ENCODE measurements at regions not wholly inside any gene's neighbourhood (a gene's known extent, or its start where the extent isn't known, plus 50 kb on each side); places are given as distances from the start of the nearest gene placed in this dataset.

DNA sequence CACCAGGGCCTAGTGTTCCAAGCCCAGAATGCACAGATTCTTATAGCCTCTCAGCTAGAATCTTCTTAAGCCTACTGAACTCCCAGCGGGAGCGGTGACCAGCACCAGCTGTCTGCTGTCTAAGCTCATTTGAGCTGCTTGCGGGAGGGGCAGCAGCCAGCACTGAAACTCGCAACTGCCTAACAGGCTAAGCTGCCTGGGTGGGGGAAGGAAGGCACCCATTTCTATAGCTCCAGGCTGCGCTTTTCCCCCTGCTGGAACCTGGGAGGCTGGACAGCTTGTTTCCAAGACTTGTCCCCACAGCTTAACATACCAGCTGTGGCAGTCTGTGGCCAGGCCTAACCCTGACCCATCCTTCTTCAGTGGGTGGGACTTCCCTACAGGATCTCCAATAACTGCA is 512.9 kb downstream of the EFNA5 start:
- Histone ChIP-seq H3K27me3 (ENCODE audit: control insufficient read depth in 2 of 2, insufficient read depth in 2 of 2, low read length in 2 of 2) (no peaks in the 10 kb centered on the region), H3K4me1 (ENCODE audit: control insufficient read depth, extremely low read depth, insufficient read depth, low read length) (no peaks in the 10 kb centered on the region), H3K9me3 (replicated peaks; ENCODE audit: control insufficient read depth, insufficient read depth, low read length) (no peaks in the 10 kb centered on the region), H3K4me3 (replicated peaks in 1 of 3; ENCODE audit: insufficient read depth in 1 of 3, low read depth in 1 of 3, low read length in 3 of 3) (no peak overlapping the region), H3K4me2 (ENCODE audit: insufficient read depth, low read length) (no peak overlapping the region), H3K9ac (replicated peaks; ENCODE audit: extremely low read depth, insufficient read depth, low read length) (no peak overlapping the region), H3K27ac (ENCODE audit: insufficient read depth, low read depth, low read length) (no peak overlapping the region), H4K20me1 (replicated peaks; ENCODE audit: control insufficient read depth, extremely low read depth, insufficient read depth, low read length) (no peaks in the 10 kb centered on the region), H2AFZ (ENCODE audit: low read depth, low read length) (no peak overlapping the region), H3K9me1 (replicated peaks; ENCODE audit: control insufficient read depth, extremely low read depth, insufficient read depth, low read length) (no peaks in the 10 kb centered on the region), H3K36me3 (ENCODE audit: control insufficient read depth in 2 of 2, extremely low read depth in 1 of 2, insufficient read depth in 2 of 2, low read length in 2 of 2) (no peaks in the 10 kb centered on the region), H3K79me2 (ENCODE audit: control insufficient read depth, insufficient read depth, low read length) (no peaks in the 10 kb centered on the region)
- ChIA-PET POLR2A (no interaction called here), CTCF (no interaction called here)
- FAIRE-seq (no peak), DNase-seq (ENCODE audit: low read depth, low spot score) (no peak)
- dilution Hi-C loops (cut with MboI; ENCODE audit: extremely low pct_ligation_motif_present, low sequenced_read_pairs) (no loop called here), intact Hi-C loops (cut with micrococcal nuclease) (no loop called here)
- TF ChIP-seq, protein P1, sequence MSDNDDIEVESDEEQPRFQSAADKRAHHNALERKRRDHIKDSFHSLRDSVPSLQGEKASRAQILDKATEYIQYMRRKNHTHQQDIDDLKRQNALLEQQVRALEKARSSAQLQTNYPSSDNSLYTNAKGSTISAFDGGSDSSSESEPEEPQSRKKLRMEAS (IDR thresholded peaks at IDR 0.05; ENCODE audit: insufficient read depth, insufficient read length) = no peak
- TF ChIP-seq, protein P2, sequence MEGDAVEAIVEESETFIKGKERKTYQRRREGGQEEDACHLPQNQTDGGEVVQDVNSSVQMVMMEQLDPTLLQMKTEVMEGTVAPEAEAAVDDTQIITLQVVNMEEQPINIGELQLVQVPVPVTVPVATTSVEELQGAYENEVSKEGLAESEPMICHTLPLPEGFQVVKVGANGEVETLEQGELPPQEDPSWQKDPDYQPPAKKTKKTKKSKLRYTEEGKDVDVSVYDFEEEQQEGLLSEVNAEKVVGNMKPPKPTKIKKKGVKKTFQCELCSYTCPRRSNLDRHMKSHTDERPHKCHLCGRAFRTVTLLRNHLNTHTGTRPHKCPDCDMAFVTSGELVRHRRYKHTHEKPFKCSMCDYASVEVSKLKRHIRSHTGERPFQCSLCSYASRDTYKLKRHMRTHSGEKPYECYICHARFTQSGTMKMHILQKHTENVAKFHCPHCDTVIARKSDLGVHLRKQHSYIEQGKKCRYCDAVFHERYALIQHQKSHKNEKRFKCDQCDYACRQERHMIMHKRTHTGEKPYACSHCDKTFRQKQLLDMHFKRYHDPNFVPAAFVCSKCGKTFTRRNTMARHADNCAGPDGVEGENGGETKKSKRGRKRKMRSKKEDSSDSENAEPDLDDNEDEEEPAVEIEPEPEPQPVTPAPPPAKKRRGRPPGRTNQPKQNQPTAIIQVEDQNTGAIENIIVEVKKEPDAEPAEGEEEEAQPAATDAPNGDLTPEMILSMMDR (IDR thresholded peaks at IDR 0.05; ENCODE audit: extremely low read depth in 1 of 2, insufficient read depth in 1 of 2, low read depth in 1 of 2, low read length in 2 of 2) = no peak
- no TSS peak for BruUV-seq (replicated peaks)

DNA sequence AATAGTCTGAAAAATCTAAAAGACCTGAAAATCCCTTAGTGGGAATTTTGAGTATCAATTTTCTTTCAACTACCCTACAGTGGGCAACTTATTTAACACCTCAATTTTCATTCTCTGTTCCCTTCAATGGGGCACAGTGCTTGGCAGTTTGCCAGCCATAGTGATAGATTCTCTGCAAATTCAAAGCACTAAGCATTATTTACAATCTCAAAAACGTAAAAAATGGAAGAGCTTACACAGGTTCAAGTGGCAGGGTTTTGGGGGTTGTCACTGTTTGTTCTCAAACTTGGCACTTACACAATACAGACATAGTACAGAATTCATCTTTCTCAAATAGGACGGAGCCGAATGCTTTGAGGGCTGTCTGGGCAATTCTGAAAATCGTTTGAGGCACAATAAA is 515.0 kb downstream of the EFNA5 start:
- Histone ChIP-seq H3K9me1 (replicated peaks; ENCODE audit: control insufficient read depth, extremely low read depth, insufficient read depth, low read length) (no peaks in the 10 kb centered on the region), H3K9me3 (replicated peaks; ENCODE audit: control insufficient read depth, insufficient read depth, low read length) (no peaks in the 10 kb centered on the region), H3K27ac (ENCODE audit: insufficient read depth, low read depth, low read length) (no peak overlapping the region), H3K4me2 (ENCODE audit: insufficient read depth, low read length) (no peak overlapping the region), H3K27me3 (ENCODE audit: control insufficient read depth in 2 of 2, insufficient read depth in 2 of 2, low read length in 2 of 2) (no peaks in the 10 kb centered on the region), H3K79me2 (ENCODE audit: control insufficient read depth, insufficient read depth, low read length) (no peaks in the 10 kb centered on the region), H2AFZ (ENCODE audit: low read depth, low read length) (no peak overlapping the region), H3K4me3 (replicated peaks in 1 of 3; ENCODE audit: insufficient read depth in 1 of 3, low read depth in 1 of 3, low read length in 3 of 3) (no peak overlapping the region), H4K20me1 (replicated peaks; ENCODE audit: control insufficient read depth, extremely low read depth, insufficient read depth, low read length) (no peaks in the 10 kb centered on the region), H3K4me1 (ENCODE audit: control insufficient read depth, extremely low read depth, insufficient read depth, low read length) (no peaks in the 10 kb centered on the region), H3K9ac (replicated peaks; ENCODE audit: extremely low read depth, insufficient read depth, low read length) (no peak overlapping the region), H3K36me3 (ENCODE audit: control insufficient read depth in 2 of 2, extremely low read depth in 1 of 2, insufficient read depth in 2 of 2, low read length in 2 of 2) (no peaks in the 10 kb centered on the region)
- FAIRE-seq (no peak), DNase-seq (ENCODE audit: low read depth, low spot score) (no peak)
- CTCF ChIA-PET = interaction anchor here (1.1 kb wide), 1 partner anchor 75 kb away, joined by 3 read pairs; no protein-coding TSS in a partner anchor
- no TSS peak for BruUV-seq (replicated peaks)
- no peak for TF ChIP-seq MYC (IDR thresholded peaks at IDR 0.05; ENCODE audit: low read depth, low read length)
- TF ChIP-seq EZH2 (IDR thresholded peaks at IDR 0.05; ENCODE audit: borderline replicate concordance, low read depth, low read length, severe bottlenecking) = no peak
- no peak for TF ChIP-seq POLR2A (IDR thresholded peaks at IDR 0.05; ENCODE audit: low read depth, low read length)
- no peak for TF ChIP-seq POLR2AphosphoS5 (IDR thresholded peaks at IDR 0.05; ENCODE audit: insufficient read depth, low read depth, low read length)
- TF ChIP-seq, protein P2 (IDR thresholded peaks at IDR 0.05; ENCODE audit: extremely low read depth in 1 of 2, insufficient read depth in 1 of 2, low read depth in 1 of 2, low read length in 2 of 2) = no peak
- TF ChIP-seq GATA2 (IDR thresholded peaks at IDR 0.05; ENCODE audit: insufficient read depth, insufficient read length, low read depth, low read length) = no peak
- TF ChIP-seq FOS (IDR thresholded peaks at IDR 0.05; ENCODE audit: borderline replicate concordance, insufficient read depth, low read length) = no peak
- TF ChIP-seq JUN (IDR thresholded peaks at IDR 0.05; ENCODE audit: borderline replicate concordance, insufficient read depth, insufficient read length, low read depth) = no peak
- TF ChIP-seq, protein P1 (IDR thresholded peaks at IDR 0.05; ENCODE audit: insufficient read depth, insufficient read length) = no peak
- POLR2A ChIA-PET = no interaction called here
- dilution Hi-C loops (cut with MboI; ENCODE audit: extremely low pct_ligation_motif_present, low sequenced_read_pairs) = no loop called here
- intact Hi-C loops (cut with micrococcal nuclease) = no loop called here

Data from endothelial cell of umbilical vein (primary cell).